HG02798 (cell line): ENCODE measurements at regions not wholly inside any gene's neighbourhood (a gene's known extent, or its start where the extent isn't known, plus 50 kb on each side); places are given as distances from the start of the nearest gene placed in this dataset.

ENCODE experiments used
- ATAC-seq: cut with Tn5 transposase; IDR thresholded peaks from one replicate; pipeline ENCODE4 v1.9.1; 2021; ENCODE audit warnings: mild to moderate bottlenecking; ENCODE audit not compliant: unreplicated experiment, poor library complexity

- ATAC-seq = no peak
These were observed 375.1 kb downstream of the METTL15 start for GRCh38 chr11:28483072-28483867.

DNA sequence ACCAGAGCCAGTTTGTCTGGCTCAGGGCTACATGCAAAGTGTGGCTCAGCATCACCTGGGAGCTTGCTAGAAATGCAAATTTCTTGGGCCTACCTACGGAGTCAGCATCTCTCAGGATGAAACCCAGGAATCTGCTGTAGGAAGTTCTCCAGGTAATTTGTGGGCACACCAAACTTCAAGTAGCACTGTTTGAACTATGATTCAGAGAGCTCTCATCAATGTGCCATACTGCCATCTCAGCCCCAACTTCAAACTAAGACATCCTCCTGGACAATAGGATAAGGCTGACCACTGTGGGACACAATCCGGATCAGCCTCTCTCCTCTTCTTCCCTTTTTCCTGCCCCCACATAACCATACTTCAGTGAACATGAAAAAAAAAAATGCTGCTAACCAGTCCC is 374.5 kb downstream of the METTL15 start:
- ATAC-seq = no peak

GRCh38 chr11:28481616-28482480 is 373.7 kb downstream of the METTL15 start:
- no peak for ATAC-seq

DNA sequence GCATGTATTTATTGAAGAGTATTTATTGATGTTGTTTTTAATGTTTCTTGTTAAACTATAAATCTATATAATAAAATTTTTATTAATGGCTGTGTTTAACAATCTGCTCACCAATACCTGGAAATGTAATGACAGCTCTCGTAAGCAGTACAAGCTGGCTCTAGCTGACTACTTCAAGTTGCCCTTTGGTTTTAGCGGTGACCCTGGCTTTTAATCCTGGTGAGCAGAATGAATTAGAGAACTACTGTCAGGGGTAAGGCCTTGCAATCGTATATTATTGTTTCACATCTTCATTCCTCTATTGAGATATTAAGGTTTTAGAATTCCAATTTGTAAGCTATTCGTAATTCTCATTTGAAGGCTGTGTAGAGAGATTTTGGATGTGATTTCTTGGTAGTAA is 372.2 kb downstream of the METTL15 start:
- no peak for ATAC-seq

GRCh38 chr11:28476864-28477263 is 368.7 kb downstream of the METTL15 start:
- no peak for ATAC-seq

GRCh38 chr11:28476049-28476448 is 367.9 kb downstream of the METTL15 start:
- ATAC-seq = no peak

DNA sequence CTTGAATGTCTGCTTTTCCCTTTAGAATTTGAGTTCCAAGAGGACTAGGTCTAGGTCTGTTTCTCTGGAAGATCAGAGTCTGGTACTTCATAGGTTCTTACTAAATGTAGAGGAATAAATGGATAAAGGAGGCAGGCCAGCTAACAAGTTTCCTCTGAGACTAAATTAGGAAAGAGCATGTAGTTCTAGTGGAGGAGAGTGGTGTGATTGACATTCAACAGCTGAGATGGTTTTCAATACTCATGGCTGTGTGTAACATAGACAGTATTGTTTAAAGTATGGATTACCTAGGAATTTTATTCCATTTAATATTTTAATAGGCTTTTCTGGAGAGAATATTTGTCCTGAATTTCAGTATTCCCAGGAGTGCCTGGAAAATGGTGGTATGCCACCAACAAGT is 364.7 kb downstream of the METTL15 start:
- no peak for ATAC-seq

- ATAC-seq = no peak
These were observed 363.3 kb downstream of the METTL15 start for GRCh38 chr11:28471537-28471936.

DNA sequence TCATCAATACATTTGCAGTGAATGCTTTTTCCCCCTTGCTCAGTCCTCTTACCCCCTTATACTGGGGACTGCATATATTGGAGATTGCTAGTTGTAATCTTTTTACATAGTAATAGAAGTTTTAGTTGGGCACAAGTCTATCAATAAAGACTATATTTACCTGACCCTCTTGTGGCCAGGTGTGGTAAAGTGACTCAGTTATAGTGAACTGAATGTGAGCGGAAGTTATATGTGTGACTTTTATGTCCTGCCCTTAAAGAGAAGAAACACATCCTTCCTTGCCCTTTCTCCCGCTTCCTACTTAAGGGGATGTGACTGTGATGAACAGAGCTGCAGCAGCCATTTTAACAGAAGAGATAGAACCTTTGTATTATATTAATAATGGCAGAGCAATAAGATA is 362.0 kb downstream of the METTL15 start:
- ATAC-seq = no peak

- no peak for ATAC-seq
These were observed 358.3 kb downstream of the METTL15 start for GRCh38 chr11:28466506-28466905.

- peak; percentile 36 for ATAC-seq
These were observed 356.2 kb downstream of the METTL15 start for GRCh38 chr11:28464252-28464867.

- no peak for ATAC-seq
These were observed 355.6 kb downstream of the METTL15 start for GRCh38 chr11:28463826-28464225.

- no peak for ATAC-seq
These were observed 353.7 kb downstream of the METTL15 start for GRCh38 chr11:28461846-28462245.

- ATAC-seq = no peak
These were observed 353.1 kb downstream of the METTL15 start for GRCh38 chr11:28461338-28461737.

- no peak for ATAC-seq
These were observed 352.2 kb downstream of the METTL15 start for GRCh38 chr11:28460348-28460747.

GRCh38 chr11:28459912-28460311 is 351.7 kb downstream of the METTL15 start:
- ATAC-seq = no peak

DNA sequence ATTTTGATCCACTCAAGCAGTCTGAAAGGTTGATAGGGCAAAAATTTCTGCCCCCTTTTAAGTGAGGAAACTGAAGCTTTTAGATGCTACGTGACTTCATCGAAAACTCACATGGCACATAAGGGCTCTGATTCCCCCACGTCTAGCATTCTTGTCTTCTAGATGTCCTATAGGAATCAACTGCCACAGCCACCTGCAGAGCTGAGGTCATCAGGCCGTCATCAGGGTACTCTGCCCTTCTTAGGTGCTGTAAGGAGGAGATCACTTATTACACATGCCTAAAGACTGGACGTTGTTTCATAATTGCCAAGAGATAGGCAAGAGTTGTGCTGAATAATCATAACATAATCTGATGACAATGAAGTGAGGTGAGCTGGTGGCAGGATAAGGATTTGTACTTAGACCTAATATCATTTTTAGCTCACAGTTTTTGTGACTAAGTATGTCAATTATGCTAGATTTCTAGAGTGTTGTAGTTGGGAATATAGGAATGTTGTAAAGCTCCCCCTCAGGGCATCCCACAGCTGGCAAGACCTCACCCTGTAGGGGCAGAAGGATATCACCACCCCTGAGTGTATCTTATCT is 349.4 kb downstream of the METTL15 start:
- ATAC-seq = no peak

DNA sequence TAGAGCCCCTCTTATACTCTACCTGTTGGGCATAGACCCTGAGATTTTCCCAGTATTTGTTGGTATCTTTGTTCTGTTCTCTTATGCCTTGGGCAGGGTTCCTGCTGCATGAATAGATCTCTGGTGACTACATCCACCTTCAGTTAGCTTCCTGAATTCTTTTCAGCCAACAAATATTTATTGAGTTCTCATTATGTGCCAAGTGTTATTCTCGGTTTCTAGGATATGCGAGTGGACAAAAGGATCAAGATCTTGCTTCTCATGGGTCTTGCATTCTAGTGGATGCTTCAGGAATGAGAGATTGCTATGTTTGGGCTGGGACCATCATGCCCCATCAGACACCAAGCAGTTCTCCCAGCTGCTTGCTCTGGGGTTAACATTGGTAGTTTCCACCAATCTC is 340.0 kb downstream of the METTL15 start:
- ATAC-seq = no peak

GRCh38 chr11:28447226-28447625 is 339.0 kb downstream of the METTL15 start:
- no peak for ATAC-seq

GRCh38 chr11:28442131-28442530 is 333.9 kb downstream of the METTL15 start:
- ATAC-seq = no peak

- ATAC-seq = no peak
These were observed 331.2 kb downstream of the METTL15 start for GRCh38 chr11:28439403-28439802.
